GM10248 (cell line): ENCODE measurements at regions not wholly inside any gene's neighbourhood (a gene's known extent, or its start where the extent isn't known, plus 50 kb on each side); places are given as distances from the start of the nearest gene placed in this dataset.

Source experiments
- CTCF ChIA-PET: fragments of 300-600 bp; sonication (Branson Sonifier 250); formaldehyde crosslinking; extraction: SDS; loops from one replicate; lab custom pipeline; 2021; ENCODE audit warnings: antibody characterized with exemption; lab: Yijun Ruan, JAX
- POLR2A ChIA-PET: fragments of 350-650 bp; sonication (Branson Sonifier 250); formaldehyde crosslinking; extraction: SDS; loops from one replicate; lab custom pipeline; 2020; ENCODE audit warnings: antibody characterized with exemption; lab: Yijun Ruan, JAX
- DNase-seq: peaks from one replicate; pipeline ENCODE4 v3.0.0; 2012; ENCODE audit errors: extremely low spot score
- TF ChIP-seq, protein P1 (sequence below): IDR thresholded peaks from 2 replicates; pipeline ENCODE4 v1.5.1; 2012; ENCODE audit warnings: mild to moderate bottlenecking, low read depth; ENCODE audit errors: extremely low read depth, missing control alignments, control extremely low read depth

- ChIA-PET CTCF (no interaction called here), POLR2A (no interaction called here)
- TF ChIP-seq, protein P1, sequence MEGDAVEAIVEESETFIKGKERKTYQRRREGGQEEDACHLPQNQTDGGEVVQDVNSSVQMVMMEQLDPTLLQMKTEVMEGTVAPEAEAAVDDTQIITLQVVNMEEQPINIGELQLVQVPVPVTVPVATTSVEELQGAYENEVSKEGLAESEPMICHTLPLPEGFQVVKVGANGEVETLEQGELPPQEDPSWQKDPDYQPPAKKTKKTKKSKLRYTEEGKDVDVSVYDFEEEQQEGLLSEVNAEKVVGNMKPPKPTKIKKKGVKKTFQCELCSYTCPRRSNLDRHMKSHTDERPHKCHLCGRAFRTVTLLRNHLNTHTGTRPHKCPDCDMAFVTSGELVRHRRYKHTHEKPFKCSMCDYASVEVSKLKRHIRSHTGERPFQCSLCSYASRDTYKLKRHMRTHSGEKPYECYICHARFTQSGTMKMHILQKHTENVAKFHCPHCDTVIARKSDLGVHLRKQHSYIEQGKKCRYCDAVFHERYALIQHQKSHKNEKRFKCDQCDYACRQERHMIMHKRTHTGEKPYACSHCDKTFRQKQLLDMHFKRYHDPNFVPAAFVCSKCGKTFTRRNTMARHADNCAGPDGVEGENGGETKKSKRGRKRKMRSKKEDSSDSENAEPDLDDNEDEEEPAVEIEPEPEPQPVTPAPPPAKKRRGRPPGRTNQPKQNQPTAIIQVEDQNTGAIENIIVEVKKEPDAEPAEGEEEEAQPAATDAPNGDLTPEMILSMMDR, result no peak
- DNase-seq, result no peak
Measured at GRCh38 chr20:51860111-51860882, 58.0 kb upstream of the SALL4 start.

DNA sequence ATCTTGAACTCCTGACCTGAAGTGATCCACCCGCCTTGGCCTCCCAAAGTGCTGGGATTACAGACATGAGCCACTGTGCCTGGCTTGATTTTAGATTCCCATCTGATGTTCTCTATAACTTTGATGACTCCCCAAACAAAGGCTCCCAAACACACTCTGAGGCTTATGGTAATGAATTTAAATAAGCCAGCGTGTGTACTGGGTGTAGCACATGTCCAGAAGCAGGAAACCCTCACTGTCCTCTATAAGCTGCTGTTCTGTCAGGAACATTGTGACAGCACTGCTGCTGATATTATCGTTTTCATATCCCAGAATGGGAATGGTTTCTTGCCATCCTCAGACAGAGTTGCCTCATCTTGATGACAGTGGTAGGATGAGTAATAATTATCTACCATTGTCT is 54.1 kb upstream of the SALL4 start:
- CTCF ChIA-PET, result no interaction called here
- POLR2A ChIA-PET, result no interaction called here
- no peak for DNase-seq
- TF ChIP-seq, protein P1, result no peak

- DNase-seq, result no peak
- TF ChIP-seq, protein P1, result no peak
- POLR2A ChIA-PET, result no interaction called here
- CTCF ChIA-PET, result no interaction called here
Measured at GRCh38 chr20:51854921-51855320, 52.6 kb upstream of the SALL4 start.
